DOHH2 (cell line): ENCODE measurements at regions not wholly inside any gene's neighbourhood (a gene's known extent, or its start where the extent isn't known, plus 50 kb on each side); places are given as distances from the start of the nearest gene placed in this dataset.

Experiments
- H3F3A ChIP-seq: fragments of 200-600 bp; sonication (generic), shearing (Covaris generic); 2 replicates; pipeline ENCODE4 v1.6.0; 2016; ENCODE audit warnings: antibody characterized with exemption, mild to moderate bottlenecking; ENCODE audit not compliant: control insufficient read depth, insufficient read depth
- H3K27ac ChIP-seq: fragments of 200-600 bp; sonication (generic); 2 replicates; pipeline ENCODE4 v1.5.1; 2014; ENCODE audit warnings: low read depth, mild to moderate bottlenecking, low read length, moderate library complexity
- H3K27me3 ChIP-seq: fragments of 200-600 bp; sonication (generic); 2 replicates; pipeline ENCODE4 v1.6.1; 2014; ENCODE audit warnings: mild to moderate bottlenecking, low read length, mixed read lengths; ENCODE audit not compliant: control insufficient read depth
- H3K36me3 ChIP-seq: fragments of 200-600 bp; sonication (generic); 2 replicates; pipeline ENCODE4 v1.6.1; 2014; ENCODE audit warnings: mild to moderate bottlenecking, low read length, moderate library complexity, mixed read lengths; ENCODE audit not compliant: control insufficient read depth
- H3K4me1 ChIP-seq: fragments of 200-600 bp; sonication (generic); 2 replicates; pipeline ENCODE4 v1.6.1; 2014; ENCODE audit warnings: mild to moderate bottlenecking, low read length, mixed read lengths; ENCODE audit not compliant: control insufficient read depth
- H3K4me2 ChIP-seq: fragments of 200-600 bp; sonication (generic); 2 replicates; pipeline ENCODE4 v1.6.0; 2014; ENCODE audit warnings: mild to moderate bottlenecking, low read length, moderate library complexity
- H3K4me3 ChIP-seq: fragments of 200-600 bp; sonication (generic); 2 replicates; pipeline ENCODE4 v1.5.1; 2014; ENCODE audit warnings: mild to moderate bottlenecking, low read length, mixed read lengths
- H3K79me2 ChIP-seq: fragments of 200-600 bp; sonication (generic); 2 replicates; pipeline ENCODE4 v1.6.1; 2014; ENCODE audit warnings: mild to moderate bottlenecking, low read length, mixed read lengths; ENCODE audit not compliant: control insufficient read depth
- H3K9me2 ChIP-seq: fragments of 200-600 bp; sonication (generic); replicated peaks from 2 replicates; pipeline ENCODE4 v1.6.1; 2014; ENCODE audit warnings: mild to moderate bottlenecking, low read length, mixed read lengths; ENCODE audit not compliant: control insufficient read depth
- H3K9me3 ChIP-seq: fragments of 200-600 bp; sonication (generic); 2 replicates; pipeline ENCODE4 v1.6.1; 2014; ENCODE audit warnings: antibody characterized with exemption, low read length, mixed read lengths; ENCODE audit not compliant: control insufficient read depth, insufficient read depth
- H4K20me1 ChIP-seq: fragments of 200-600 bp; sonication (generic); 2 replicates; pipeline ENCODE4 v1.6.0; 2014; ENCODE audit warnings: low read depth, mild to moderate bottlenecking, antibody characterized with exemption, low read length, moderate library complexity; ENCODE audit not compliant: control insufficient read depth, insufficient read depth
- EZH2phosphoT487 ChIP-seq: fragments of 200-600 bp; sonication (generic); IDR thresholded peaks from 2 replicates; pipeline ENCODE4 v1.6.1; 2017; ENCODE audit warnings: borderline replicate concordance, mild to moderate bottlenecking, antibody characterized with exemption, low read length, moderate library complexity, mixed read lengths
- TF ChIP-seq, protein P1 (sequence below): fragments of 200-600 bp; sonication (generic); IDR thresholded peaks from one replicate; pipeline ENCODE4 v1.5.1; 2014; ENCODE audit warnings: antibody characterized with exemption, mild to moderate bottlenecking, low read depth, low read length; ENCODE audit not compliant: poor library complexity, severe bottlenecking

DNA sequence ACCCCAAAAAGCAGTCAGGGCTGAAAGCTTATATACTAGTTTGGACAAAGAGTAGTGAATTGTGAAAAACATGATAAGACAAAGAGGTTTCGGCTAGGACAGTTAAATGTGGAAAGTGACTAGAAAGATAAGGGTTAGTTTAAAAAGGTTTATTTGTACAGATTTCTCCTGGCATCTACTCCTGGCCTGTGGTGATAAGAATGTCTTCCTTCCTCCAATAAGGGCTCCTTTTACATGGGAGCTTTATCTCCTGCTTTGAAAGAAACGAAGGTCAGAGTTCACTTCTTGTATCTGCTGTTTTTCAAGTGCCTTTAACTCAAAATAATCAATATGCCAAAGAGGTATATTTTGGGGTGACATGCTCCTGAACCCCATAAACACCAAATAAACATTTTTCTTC is 776.1 kb upstream of the COX7C start:
- Histone ChIP-seq H3K9me2 (no peaks in the 10 kb centered on the region), H3K4me3 (no peak overlapping the region), H3K36me3 (no peaks in the 10 kb centered on the region), H3K27me3 (no peaks in the 10 kb centered on the region), H3K4me2 (no peak overlapping the region), H3F3A (no peaks in the 10 kb centered on the region), H3K4me1 (no peaks in the 10 kb centered on the region), H4K20me1 (no peaks in the 10 kb centered on the region), H3K9me3 (no peaks in the 10 kb centered on the region), H3K27ac (no peak overlapping the region), H3K79me2 (no peaks in the 10 kb centered on the region)
- TF ChIP-seq, protein P1, sequence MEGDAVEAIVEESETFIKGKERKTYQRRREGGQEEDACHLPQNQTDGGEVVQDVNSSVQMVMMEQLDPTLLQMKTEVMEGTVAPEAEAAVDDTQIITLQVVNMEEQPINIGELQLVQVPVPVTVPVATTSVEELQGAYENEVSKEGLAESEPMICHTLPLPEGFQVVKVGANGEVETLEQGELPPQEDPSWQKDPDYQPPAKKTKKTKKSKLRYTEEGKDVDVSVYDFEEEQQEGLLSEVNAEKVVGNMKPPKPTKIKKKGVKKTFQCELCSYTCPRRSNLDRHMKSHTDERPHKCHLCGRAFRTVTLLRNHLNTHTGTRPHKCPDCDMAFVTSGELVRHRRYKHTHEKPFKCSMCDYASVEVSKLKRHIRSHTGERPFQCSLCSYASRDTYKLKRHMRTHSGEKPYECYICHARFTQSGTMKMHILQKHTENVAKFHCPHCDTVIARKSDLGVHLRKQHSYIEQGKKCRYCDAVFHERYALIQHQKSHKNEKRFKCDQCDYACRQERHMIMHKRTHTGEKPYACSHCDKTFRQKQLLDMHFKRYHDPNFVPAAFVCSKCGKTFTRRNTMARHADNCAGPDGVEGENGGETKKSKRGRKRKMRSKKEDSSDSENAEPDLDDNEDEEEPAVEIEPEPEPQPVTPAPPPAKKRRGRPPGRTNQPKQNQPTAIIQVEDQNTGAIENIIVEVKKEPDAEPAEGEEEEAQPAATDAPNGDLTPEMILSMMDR = no peak
- TF ChIP-seq EZH2phosphoT487 = no peak

DNA sequence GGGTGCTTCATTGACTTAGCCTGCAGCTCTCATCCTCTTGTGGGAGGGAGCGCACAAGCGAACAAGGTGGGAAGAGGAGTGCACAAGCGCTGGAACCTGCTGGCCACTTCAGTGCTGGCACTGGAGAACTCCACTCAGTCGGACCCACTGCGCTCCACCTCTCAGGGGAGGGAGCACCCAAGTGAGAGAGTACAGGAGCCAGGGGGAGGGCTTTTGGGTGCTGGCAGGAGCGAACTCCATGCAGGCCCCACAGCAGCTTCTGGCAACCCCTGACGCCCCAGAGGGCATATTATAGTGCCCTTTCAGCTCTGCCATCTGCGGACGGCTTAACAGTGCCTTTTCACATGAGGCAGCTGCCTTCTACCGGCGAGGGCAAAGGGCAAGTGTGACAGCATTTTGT is 774.2 kb upstream of the COX7C start:
- H3K79me2 ChIP-seq = no peaks in the 10 kb centered on the region
- H3K27me3 ChIP-seq = no peaks in the 10 kb centered on the region
- H3K4me1 ChIP-seq = no peaks in the 10 kb centered on the region
- H3K9me3 ChIP-seq = no peaks in the 10 kb centered on the region
- no peaks in the 10 kb centered on the region for H3K36me3 ChIP-seq
- H3K4me2 ChIP-seq = no peak overlapping the region
- no peak overlapping the region for H3K27ac ChIP-seq
- H3K4me3 ChIP-seq = no peak overlapping the region
- H3F3A ChIP-seq = no peaks in the 10 kb centered on the region
- no peaks in the 10 kb centered on the region for H4K20me1 ChIP-seq
- TF ChIP-seq, protein P1 = no peak
- TF ChIP-seq EZH2phosphoT487 = no peak
- no peaks in the 10 kb centered on the region for H3K9me2 ChIP-seq

DNA sequence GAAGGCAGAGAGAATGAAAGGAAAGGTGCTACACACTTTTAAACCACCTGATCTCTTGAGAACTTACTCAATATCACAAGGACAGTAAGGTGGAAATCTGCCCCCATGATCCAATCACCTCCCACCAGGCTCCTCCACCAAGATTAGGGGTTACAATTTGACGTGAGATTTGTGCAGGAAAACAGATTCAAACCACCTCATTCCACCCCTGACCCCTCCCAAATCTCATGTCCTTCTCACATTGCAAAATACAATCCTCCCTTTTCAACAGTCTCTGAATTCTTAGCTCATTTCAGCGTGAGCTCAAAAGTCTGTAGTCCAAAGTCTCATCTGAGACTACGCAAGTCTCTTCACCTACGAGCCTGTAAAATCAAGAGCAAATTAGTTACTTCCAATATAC is 768.3 kb upstream of the COX7C start:
- H3K79me2 ChIP-seq = no peaks in the 10 kb centered on the region
- no peaks in the 10 kb centered on the region for H3K4me1 ChIP-seq
- H3K27me3 ChIP-seq = no peaks in the 10 kb centered on the region
- no peak overlapping the region for H3K4me3 ChIP-seq
- H3K36me3 ChIP-seq = no peaks in the 10 kb centered on the region
- H3F3A ChIP-seq = no peaks in the 10 kb centered on the region
- no peak overlapping the region for H3K4me2 ChIP-seq
- no peak overlapping the region for H3K27ac ChIP-seq
- H3K9me2 ChIP-seq = no peaks in the 10 kb centered on the region
- no peaks in the 10 kb centered on the region for H3K9me3 ChIP-seq
- no peaks in the 10 kb centered on the region for H4K20me1 ChIP-seq
- TF ChIP-seq, protein P1 = no peak
- TF ChIP-seq EZH2phosphoT487 = no peak

- Histone ChIP-seq H3F3A (no peaks in the 10 kb centered on the region), H3K4me2 (no peak overlapping the region), H4K20me1 (no peaks in the 10 kb centered on the region), H3K9me2 (no peaks in the 10 kb centered on the region), H3K27me3 (no peaks in the 10 kb centered on the region), H3K36me3 (no peaks in the 10 kb centered on the region), H3K27ac (no peak overlapping the region), H3K9me3 (no peaks in the 10 kb centered on the region), H3K79me2 (no peaks in the 10 kb centered on the region), H3K4me1 (no peaks in the 10 kb centered on the region), H3K4me3 (no peak overlapping the region)
- TF ChIP-seq, protein P1 = no peak
- no peak for TF ChIP-seq EZH2phosphoT487
Measured at GRCh38 chr5:85865296-85865695, 752.4 kb upstream of the COX7C start.
